Lung (tissue), 11 donors: ENCODE measurements at regions not wholly inside any gene's neighbourhood (a gene's known extent, or its start where the extent isn't known, plus 50 kb on each side); places are given as distances from the start of the nearest gene placed in this dataset.

ENCODE experiments used
- ATAC-seq: fragments of 200-7000 bp; cut with Tn5 transposase; one replicate; pipeline ENCODE4 v1.9.1; 2020; ENCODE audit warnings: moderate number of reproducible peaks; ENCODE audit not compliant: insufficient read depth, low FRiP score
- DNase-seq, 3 donors: peaks; one replicate each; pipeline ENCODE4 v3.0.0-alpha.2; 2013 to 2017
- H3K27ac ChIP-seq, 2 donors: one replicate each; pipeline ENCODE4 v1.5.1; 2013; ENCODE audit warnings: mild to moderate bottlenecking in 2 of 2, moderate library complexity in 2 of 2, control low read depth in 1 of 2, inconsistent platforms in 1 of 2, low read depth in 1 of 2, low read length in 1 of 2
- H3K27me3 ChIP-seq, 3 donors: one replicate each; pipeline ENCODE4 v1.5.1; 2013; ENCODE audit warnings: low read length in 2 of 3; ENCODE audit not compliant: control insufficient read depth in 3 of 3, insufficient read depth in 3 of 3
- H3K36me3 ChIP-seq, 4 donors: one replicate each; pipeline ENCODE4 v1.5.1; 2013; ENCODE audit warnings: low read length in 4 of 4, mild to moderate bottlenecking in 1 of 4, moderate library complexity in 1 of 4; ENCODE audit not compliant: control insufficient read depth in 4 of 4, insufficient read depth in 4 of 4
- H3K4me1 ChIP-seq, 5 donors: one replicate each; pipeline ENCODE4 v1.5.1; 2013; ENCODE audit warnings: low read length in 5 of 5, mild to moderate bottlenecking in 2 of 5, moderate library complexity in 1 of 5; ENCODE audit not compliant: control insufficient read depth in 5 of 5, insufficient read depth in 5 of 5
- H3K4me3 ChIP-seq: one replicate; pipeline ENCODE4 v1.5.1; 2013; ENCODE audit warnings: mild to moderate bottlenecking, control low read depth, moderate library complexity
- H3K9ac ChIP-seq, 2 donors: one replicate each; pipeline ENCODE4 v1.5.1; 2013; ENCODE audit warnings: low read length in 2 of 2, control low read depth in 1 of 2; ENCODE audit not compliant: insufficient read depth in 1 of 2
- H3K9me3 ChIP-seq, 4 donors: one replicate each; pipeline ENCODE4 v1.5.1; 2013; ENCODE audit warnings: low read length in 3 of 4, mild to moderate bottlenecking in 1 of 4, moderate library complexity in 1 of 4; ENCODE audit not compliant: control insufficient read depth in 4 of 4, insufficient read depth in 3 of 4
- CTCF ChIP-seq: IDR thresholded peaks from 2 replicates; pipeline ENCODE4 v1.5.1; 2012; ENCODE audit warnings: mild to moderate bottlenecking; ENCODE audit errors: control extremely low read depth, extremely low read depth
- WGBS, 2 donors: extraction: QIAGEN DNeasy Blood & Tissue Kit; methylation state at CpG; one replicate each; pipeline ENCODE4 v1.1.7; 2013; 5-methylcytosine and 5-hydroxymethylcytosine counted together
- donor health status: control.
- donor health status: control.
- donor health status: Bipolar disorder and iron deficiency.
- donor health status: healthy.
- donor health status: DM: yes; HTN: yes; CAD: no.

GRCh38 chr11:133669371-133670053 is 137.2 kb upstream of the OPCML start:
- ATAC-seq, result no peak
- no peak overlapping the region for H3K9ac ChIP-seq
- no peak overlapping the region for H3K4me3 ChIP-seq
- H3K27me3 ChIP-seq, result peaks cover 0 to 18% (median 4%) of the 10 kb centered on the region in 3 donors
- H3K9me3 ChIP-seq, result no peaks in the 10 kb centered on the region
- no peaks in the 10 kb centered on the region for H3K4me1 ChIP-seq
- 59 to 62% methylated on average over 12 of the region's 12 CpGs for WGBS, 2 donors
- DNase-seq, result no peak
- H3K36me3 ChIP-seq, result no peaks in the 10 kb centered on the region
- TF ChIP-seq CTCF, result no peak
- H3K27ac ChIP-seq, result no peak overlapping the region

DNA sequence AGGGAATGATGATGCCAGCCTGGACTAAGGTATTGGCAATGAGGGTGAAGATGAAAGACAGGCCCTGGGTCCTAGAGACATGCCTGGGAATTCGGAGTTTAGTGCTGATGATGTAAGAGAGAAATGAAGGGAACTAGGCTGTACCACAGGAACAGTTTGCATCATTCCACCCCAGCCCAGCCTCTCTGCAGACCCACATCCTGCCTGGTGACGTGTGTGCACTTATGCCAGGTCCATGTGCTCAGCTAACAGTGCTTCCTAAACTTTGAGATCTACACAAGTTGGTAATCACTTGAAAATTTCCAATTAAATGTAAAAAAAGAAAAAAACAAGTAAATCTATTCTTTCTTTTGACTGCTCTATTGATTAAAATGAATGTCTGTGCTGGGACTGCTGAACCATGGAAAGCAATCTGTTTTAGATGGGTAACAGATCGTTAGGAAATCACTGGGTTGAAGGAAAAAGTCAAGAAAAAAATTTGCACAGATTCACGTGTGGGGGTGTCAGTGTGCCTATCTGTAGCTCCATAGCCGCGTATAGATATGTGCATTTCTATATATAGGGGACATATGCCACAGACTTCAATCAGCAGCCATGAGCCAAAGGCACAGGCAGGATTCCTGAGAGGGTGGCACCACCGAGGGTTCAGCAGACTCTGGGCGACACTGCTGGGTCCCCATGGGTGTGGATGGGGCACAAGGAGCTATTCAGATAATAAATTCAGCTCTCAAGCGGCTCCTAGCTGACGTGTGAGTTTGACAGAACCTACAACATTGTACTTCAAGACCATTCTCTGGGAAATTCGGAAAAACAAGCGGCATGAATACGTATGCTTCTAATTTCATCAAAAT is 131.1 kb upstream of the OPCML start:
- Histone ChIP-seq H3K27ac (no peak overlapping the region), H3K9me3 (no peaks in the 10 kb centered on the region), H3K9ac (no peak overlapping the region), H3K4me3 (no peak overlapping the region), H3K36me3 (no peaks in the 10 kb centered on the region), H3K4me1 (no peaks in the 10 kb centered on the region), H3K27me3 (peaks cover 0 to 8% (median 6%) of the 10 kb centered on the region in 3 donors)
- TF ChIP-seq CTCF, result no peak
- 76 to 77% methylated on average over 13 of the region's 13 CpGs for WGBS, 2 donors
- DNase-seq (no peak), ATAC-seq (no peak)

DNA sequence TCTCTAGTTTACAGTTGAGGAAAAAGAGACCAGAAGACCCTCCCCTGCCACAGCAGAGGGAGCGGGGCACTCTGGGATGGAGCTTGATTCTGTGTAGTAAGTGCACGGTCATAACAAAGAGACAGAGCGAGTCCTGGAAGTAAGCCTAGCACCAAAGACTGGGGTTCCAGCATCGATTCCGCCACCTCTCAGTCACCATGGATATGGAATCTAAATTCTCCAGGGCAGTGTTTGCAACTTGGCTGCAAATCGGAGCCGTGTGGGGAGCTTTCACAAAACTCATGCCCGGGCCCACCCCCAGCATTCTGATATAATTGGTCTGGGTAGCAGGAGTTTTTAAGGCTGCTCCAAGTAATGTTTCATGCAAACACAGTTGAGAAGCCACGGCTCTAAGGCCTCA is 129.5 kb upstream of the OPCML start:
- ATAC-seq (no peak), DNase-seq (no peak)
- TF ChIP-seq CTCF, result no peak
- H3K9me3 ChIP-seq, result peaks cover 0 to 4% (median 1%) of the 10 kb centered on the region in 4 donors
- H3K9ac ChIP-seq, result no peak overlapping the region
- H3K4me3 ChIP-seq, result no peak overlapping the region
- no peaks in the 10 kb centered on the region for H3K4me1 ChIP-seq
- peaks cover 0 to 4% (median 3%) of the 10 kb centered on the region in 3 donors for H3K27me3 ChIP-seq
- no peak overlapping the region for H3K27ac ChIP-seq
- WGBS, 2 donors, result 88 to 92% methylated on average over 9 of the region's 9 CpGs
- H3K36me3 ChIP-seq, result no peaks in the 10 kb centered on the region
